H9 (cell line): ENCODE measurements at regions not wholly inside any gene's neighbourhood (a gene's known extent, or its start where the extent isn't known, plus 50 kb on each side); places are given as distances from the start of the nearest gene placed in this dataset.

ENCODE experiments used
- DNase-seq: peaks from one replicate; pipeline ENCODE4 v3.0.0-alpha.2; 2017
- H2AFZ ChIP-seq: one replicate; pipeline ENCODE4 v1.6.1; 2013; ENCODE audit warnings: mild to moderate bottlenecking, low read length, control low read depth, moderate library complexity
- H2AK5ac ChIP-seq: 2 replicates; pipeline ENCODE4 v1.6.1; 2013; ENCODE audit warnings: low read length, control low read depth, mixed read lengths; ENCODE audit not compliant: insufficient read length
- H2BK120ac ChIP-seq: one replicate; pipeline ENCODE4 v1.6.1; 2013; ENCODE audit warnings: low read depth, mild to moderate bottlenecking, low read length, control low read depth, inconsistent platforms; ENCODE audit not compliant: poor library complexity, severe bottlenecking
- H2BK12ac ChIP-seq: 2 replicates; pipeline ENCODE4 v1.6.1; 2013; ENCODE audit warnings: low read length, control low read depth, mixed read lengths, low read depth; ENCODE audit not compliant: insufficient read length
- H2BK15ac ChIP-seq: 2 replicates; pipeline ENCODE4 v1.6.1; 2013; ENCODE audit warnings: low read depth, low read length, control low read depth
- H2BK20ac ChIP-seq: one replicate; pipeline ENCODE4 v1.6.1; 2013; ENCODE audit warnings: low read depth, mild to moderate bottlenecking, low read length, control low read depth, inconsistent platforms; ENCODE audit not compliant: poor library complexity, severe bottlenecking
- H2BK5ac ChIP-seq: 2 replicates; pipeline ENCODE4 v1.6.1; 2013; ENCODE audit warnings: low read length, control low read depth, mixed read lengths; ENCODE audit not compliant: insufficient read length
- H3K14ac ChIP-seq: 2 replicates; pipeline ENCODE4 v1.6.1; 2013; ENCODE audit warnings: low read length, control low read depth; ENCODE audit not compliant: insufficient read depth
- H3K18ac ChIP-seq: 2 replicates; pipeline ENCODE4 v1.6.1; 2013; ENCODE audit warnings: low read depth, mild to moderate bottlenecking, mixed read lengths, low read length, control low read depth; ENCODE audit not compliant: insufficient read length
- H3K23ac ChIP-seq: 2 replicates; pipeline ENCODE4 v1.6.1; 2013; ENCODE audit warnings: low read length, control low read depth, mixed read lengths, low read depth; ENCODE audit not compliant: insufficient read length
- H3K23me2 ChIP-seq: 2 replicates; pipeline ENCODE4 v1.6.1; 2013; ENCODE audit warnings: low read depth, mild to moderate bottlenecking, mixed read lengths, low read length, control low read depth; ENCODE audit not compliant: insufficient read length, poor library complexity, severe bottlenecking
- H3K27ac ChIP-seq: 2 replicates; pipeline ENCODE4 v1.5.1; 2013; ENCODE audit warnings: low read length, control low read depth, mixed read lengths, low read depth; ENCODE audit not compliant: insufficient read length
- H3K27me3 ChIP-seq: 2 replicates; pipeline ENCODE4 v1.6.1; 2013; ENCODE audit warnings: low read length, control low read depth, inconsistent platforms; ENCODE audit not compliant: insufficient read depth
- H3K4ac ChIP-seq: 2 replicates; pipeline ENCODE4 v1.6.1; 2013; ENCODE audit warnings: low read depth, mild to moderate bottlenecking, control low read depth, inconsistent platforms, low read length, moderate library complexity
- H3K4me1 ChIP-seq: 2 replicates; pipeline ENCODE4 v1.6.1; 2013; ENCODE audit warnings: low read length, control low read depth, inconsistent platforms; ENCODE audit not compliant: insufficient read depth
- H3K4me2 ChIP-seq: 2 replicates; pipeline ENCODE4 v1.6.1; 2013; ENCODE audit warnings: low read length, control low read depth, mixed read lengths; ENCODE audit not compliant: insufficient read length, insufficient read depth
- H3K56ac ChIP-seq: 2 replicates; pipeline ENCODE4 v1.6.1; 2013; ENCODE audit warnings: low read depth, mild to moderate bottlenecking, mixed read lengths, low read length, control low read depth; ENCODE audit not compliant: insufficient read length
- H3K79me1 ChIP-seq: 2 replicates; pipeline ENCODE4 v1.6.1; 2013; ENCODE audit warnings: low read depth, mild to moderate bottlenecking, moderate library complexity, low read length, control low read depth, inconsistent platforms; ENCODE audit not compliant: insufficient read depth, poor library complexity, severe bottlenecking
- H3K79me2 ChIP-seq: 2 replicates; pipeline ENCODE4 v1.6.1; 2013; ENCODE audit warnings: low read length, control low read depth, inconsistent platforms; ENCODE audit not compliant: insufficient read depth
- H3K9ac ChIP-seq: 2 replicates; pipeline ENCODE4 v1.6.1; 2013; ENCODE audit warnings: low read length, control low read depth, mixed read lengths; ENCODE audit not compliant: insufficient read length; ENCODE audit errors: extremely low read depth
- H3K9me3 ChIP-seq: one replicate; pipeline ENCODE4 v1.6.1; 2013; ENCODE audit warnings: low read depth, low read length, inconsistent platforms; ENCODE audit not compliant: control insufficient read depth
- H3T11ph ChIP-seq: one replicate; pipeline ENCODE4 v1.6.1; 2013; ENCODE audit warnings: mild to moderate bottlenecking, low read length, control low read depth, inconsistent platforms
- H4K20me1 ChIP-seq: one replicate; pipeline ENCODE4 v1.6.1; 2013; ENCODE audit not compliant: control insufficient read depth, insufficient read length, insufficient read depth
- H4K5ac ChIP-seq: 2 replicates; pipeline ENCODE4 v1.6.1; 2013; ENCODE audit warnings: low read depth, mild to moderate bottlenecking, mixed read lengths, low read length, control low read depth; ENCODE audit not compliant: insufficient read length
- H4K8ac ChIP-seq: replicated peaks from 2 replicates; pipeline ENCODE4 v1.6.1; 2013; ENCODE audit warnings: low read length, control low read depth, mixed read lengths, low read depth; ENCODE audit not compliant: insufficient read length
- H4K91ac ChIP-seq: 2 replicates; pipeline ENCODE4 v1.6.1; 2013; ENCODE audit warnings: low read depth, mild to moderate bottlenecking, moderate library complexity, mixed read lengths, low read length, control low read depth; ENCODE audit not compliant: insufficient read length
- H3K27ac Mint-ChIP-seq, 3 experiments: 2 replicates in 2 of 3; 3 replicates in 1 of 3; pipeline ENCODE4 v1.8.0; 2020 to 2021; ENCODE audit warnings: mixed read lengths in 3 of 3, mild to moderate bottlenecking in 1 of 3, moderate library complexity in 1 of 3
- H3K27me3 Mint-ChIP-seq: 2 replicates; pipeline ENCODE4 v1.8.0; 2021; ENCODE audit warnings: low read depth, mild to moderate bottlenecking, moderate library complexity, mixed read lengths
- H3K36me3 Mint-ChIP-seq, 3 experiments: 2 replicates in 2 of 3; 3 replicates in 1 of 3; pipeline ENCODE4 v1.8.0; 2020 to 2021; ENCODE audit warnings: low read depth in 3 of 3, mixed read lengths in 3 of 3; ENCODE audit not compliant: insufficient read depth in 1 of 3
- H3K4me1 Mint-ChIP-seq, 2 experiments: 2 replicates each; pipeline ENCODE4 v1.8.0; 2020; ENCODE audit warnings: mixed read lengths in 2 of 2
- H3K4me3 Mint-ChIP-seq, 2 experiments: 2 replicates in 1 of 2; 3 replicates in 1 of 2; pipeline ENCODE4 v1.8.0; 2020 to 2021; ENCODE audit warnings: mild to moderate bottlenecking in 2 of 2, mixed read lengths in 2 of 2, moderate library complexity in 1 of 2
- H3K9me3 Mint-ChIP-seq, 2 experiments: 2 replicates in 1 of 2; 3 replicates in 1 of 2; pipeline ENCODE4 v1.8.0; 2020; ENCODE audit warnings: mild to moderate bottlenecking in 2 of 2, mixed read lengths in 2 of 2, moderate library complexity in 1 of 2
- WGBS: extraction: QIAGEN DNeasy Blood & Tissue Kit; methylation state at CpG from one replicate; pipeline ENCODE4 v1.1.7; 2013; ENCODE audit warnings: missing lambda C conversion rate, low lambda C conversion rate, mixed read lengths; ENCODE audit not compliant: insufficient read length; ENCODE audit errors: extremely low coverage; 5-methylcytosine and 5-hydroxymethylcytosine counted together
- TF ChIP-seq, protein P1 (sequence below): fragments of 200-600 bp; sonication (generic); conservative IDR thresholded peaks from 3 replicates; pipeline ENCODE4 v1.8.0; 2021; ENCODE audit warnings: antibody characterized with exemption, mild to moderate bottlenecking

DNA sequence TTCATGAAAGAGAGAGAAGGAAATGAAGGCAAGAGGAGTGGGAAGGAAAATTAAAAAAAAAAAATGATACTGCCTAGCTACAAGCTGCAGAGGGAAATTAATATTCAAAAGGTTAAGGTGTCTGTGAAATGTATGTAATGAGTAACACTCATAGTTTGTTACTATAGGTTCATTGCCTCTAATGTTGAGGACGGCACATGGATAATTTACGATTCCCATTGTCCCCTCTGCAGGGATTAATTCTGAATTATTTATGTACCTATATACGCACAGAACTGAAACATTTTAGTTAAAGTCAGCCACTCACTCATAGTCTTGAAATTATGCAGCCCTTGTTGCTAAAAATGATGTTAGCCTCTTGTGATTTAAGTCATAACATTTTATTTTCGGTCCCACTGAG lies 869.1 kb downstream of the NR2F1-AS1 start:
- H4K20me1 ChIP-seq: no peaks in the 10 kb centered on the region
- no peak overlapping the region for H3K14ac ChIP-seq
- H2BK5ac ChIP-seq: no peak overlapping the region
- H3K4ac ChIP-seq: no peak overlapping the region
- H3K79me2 ChIP-seq: no peaks in the 10 kb centered on the region
- DNase-seq: no peak
- TF ChIP-seq, protein P1, sequence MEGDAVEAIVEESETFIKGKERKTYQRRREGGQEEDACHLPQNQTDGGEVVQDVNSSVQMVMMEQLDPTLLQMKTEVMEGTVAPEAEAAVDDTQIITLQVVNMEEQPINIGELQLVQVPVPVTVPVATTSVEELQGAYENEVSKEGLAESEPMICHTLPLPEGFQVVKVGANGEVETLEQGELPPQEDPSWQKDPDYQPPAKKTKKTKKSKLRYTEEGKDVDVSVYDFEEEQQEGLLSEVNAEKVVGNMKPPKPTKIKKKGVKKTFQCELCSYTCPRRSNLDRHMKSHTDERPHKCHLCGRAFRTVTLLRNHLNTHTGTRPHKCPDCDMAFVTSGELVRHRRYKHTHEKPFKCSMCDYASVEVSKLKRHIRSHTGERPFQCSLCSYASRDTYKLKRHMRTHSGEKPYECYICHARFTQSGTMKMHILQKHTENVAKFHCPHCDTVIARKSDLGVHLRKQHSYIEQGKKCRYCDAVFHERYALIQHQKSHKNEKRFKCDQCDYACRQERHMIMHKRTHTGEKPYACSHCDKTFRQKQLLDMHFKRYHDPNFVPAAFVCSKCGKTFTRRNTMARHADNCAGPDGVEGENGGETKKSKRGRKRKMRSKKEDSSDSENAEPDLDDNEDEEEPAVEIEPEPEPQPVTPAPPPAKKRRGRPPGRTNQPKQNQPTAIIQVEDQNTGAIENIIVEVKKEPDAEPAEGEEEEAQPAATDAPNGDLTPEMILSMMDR: no peak
- no peaks in the 10 kb centered on the region for H3K27me3 Mint-ChIP-seq
- no peak overlapping the region for H3K4me3 Mint-ChIP-seq
- H3K23me2 ChIP-seq: no peaks in the 10 kb centered on the region
- H3K4me1 Mint-ChIP-seq: peaks cover 0 to 3% of the 10 kb centered on the region in 2 experiments; a peak in 2 of 4 replicates
- no peak overlapping the region for H3T11ph ChIP-seq
- H2BK15ac ChIP-seq: no peak overlapping the region
- H2BK12ac ChIP-seq: no peak overlapping the region
- H2BK120ac ChIP-seq: no peak overlapping the region
- no peak overlapping the region for H4K5ac ChIP-seq
- no peaks in the 10 kb centered on the region for H3K9me3 Mint-ChIP-seq
- H3K23ac ChIP-seq: no peak overlapping the region
- no peak overlapping the region for H3K18ac ChIP-seq
- no peak overlapping the region for H2AFZ ChIP-seq
- H2AK5ac ChIP-seq: no peak overlapping the region
- no peaks in the 10 kb centered on the region for H3K36me3 Mint-ChIP-seq
- no peak overlapping the region for H4K91ac ChIP-seq
- no peak overlapping the region for H3K27ac ChIP-seq
- H3K27ac Mint-ChIP-seq: no peak overlapping the region
- H4K8ac ChIP-seq: no peak overlapping the region
- H3K4me2 ChIP-seq: no peak overlapping the region
- H2BK20ac ChIP-seq: no peak overlapping the region
- no CpG with 5 or more reads among the region's 4 CpGs for WGBS
- no peaks in the 10 kb centered on the region for H3K9me3 ChIP-seq
- no peaks in the 10 kb centered on the region for H3K27me3 ChIP-seq
- H3K56ac ChIP-seq: no peak overlapping the region
- no peak overlapping the region for H3K9ac ChIP-seq
- H3K4me1 ChIP-seq: no peaks in the 10 kb centered on the region
- no peaks in the 10 kb centered on the region for H3K79me1 ChIP-seq
